ENCODE measurements at regions not wholly inside any gene's neighbourhood (a gene's known extent, or its start where the extent isn't known, plus 50 kb on each side); places are given as distances from the start of the nearest gene placed in this dataset.

DNA sequence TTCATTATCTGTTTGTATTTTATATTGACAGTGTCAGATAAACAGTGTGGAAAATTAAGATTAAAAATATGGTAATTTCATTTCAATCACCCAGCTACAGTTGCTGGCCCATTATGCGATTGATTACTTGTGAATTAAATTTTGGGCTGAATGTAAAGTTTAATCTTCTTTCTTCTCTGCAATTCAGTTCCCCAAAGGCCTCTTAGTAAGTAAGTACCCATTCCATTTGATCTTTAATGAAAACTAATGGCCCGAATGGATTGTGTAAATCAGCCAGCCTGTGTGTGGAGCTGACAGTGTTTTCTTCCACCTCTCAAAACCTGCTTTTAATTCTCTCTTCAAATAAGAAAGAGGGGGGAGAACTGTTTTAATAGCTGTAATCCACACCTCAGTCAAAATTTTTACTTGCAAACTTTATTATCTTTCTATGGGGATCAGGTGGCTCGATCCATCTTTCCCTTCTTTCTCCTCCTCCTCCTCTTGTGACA lies 307.1 kb downstream of the IL20RB start:
- Histone ChIP-seq H3K27ac (ENCODE audit: low read depth, low read length) (no peak overlapping the region), H4K20me1 (ENCODE audit: control insufficient read depth, insufficient read depth, low read depth, low read length) (no peaks in the 10 kb centered on the region), H3K4me1 (ENCODE audit: control insufficient read depth, low read length) (no peaks in the 10 kb centered on the region), H3K9me2 (replicated peaks; ENCODE audit: control insufficient read depth, low read length) (no peaks in the 10 kb centered on the region), H3K9me3 (ENCODE audit: control insufficient read depth, insufficient read depth, low read length) (no peaks in the 10 kb centered on the region), H3K4me3 (ENCODE audit: low read length) (no peak overlapping the region), H3K36me3 (ENCODE audit: control insufficient read depth, low read length) (no peaks in the 10 kb centered on the region), H3K27me3 (ENCODE audit: control insufficient read depth, low read length) (no peaks in the 10 kb centered on the region), H3F3A (ENCODE audit: control insufficient read depth, insufficient read depth) (no peaks in the 10 kb centered on the region), H3K79me2 (ENCODE audit: control insufficient read depth, low read length) (no peaks in the 10 kb centered on the region), H3K4me2 (ENCODE audit: low read length) (no peak overlapping the region)
- no peak for TF ChIP-seq EZH2phosphoT487 (IDR thresholded peaks at IDR 0.05; ENCODE audit: borderline replicate concordance, low read length)
- TF ChIP-seq CTCF (IDR thresholded peaks at IDR 0.05; ENCODE audit: low read depth, low read length, poor library complexity, severe bottlenecking): no peak

GRCh38 chr3:137282871-137283270 lies 325.1 kb downstream of the IL20RB start:
- no peak overlapping the region for H3K4me3 ChIP-seq (ENCODE audit: low read length)
- TF ChIP-seq EZH2phosphoT487 (IDR thresholded peaks at IDR 0.05; ENCODE audit: borderline replicate concordance, low read length) (no peak), CTCF (IDR thresholded peaks at IDR 0.05; ENCODE audit: low read depth, low read length, poor library complexity, severe bottlenecking) (no peak)

GRCh38 chr3:137285924-137286323 lies 328.1 kb downstream of the IL20RB start:
- Histone ChIP-seq H3K4me1 (ENCODE audit: control insufficient read depth, low read length) (no peaks in the 10 kb centered on the region), H3K27me3 (ENCODE audit: control insufficient read depth, low read length) (no peaks in the 10 kb centered on the region), H3K9me2 (replicated peaks; ENCODE audit: control insufficient read depth, low read length) (no peaks in the 10 kb centered on the region), H3K9me3 (ENCODE audit: control insufficient read depth, insufficient read depth, low read length) (no peaks in the 10 kb centered on the region), H4K20me1 (ENCODE audit: control insufficient read depth, insufficient read depth, low read depth, low read length) (no peaks in the 10 kb centered on the region), H3K4me3 (ENCODE audit: low read length) (no peak overlapping the region), H3F3A (ENCODE audit: control insufficient read depth, insufficient read depth) (no peaks in the 10 kb centered on the region), H3K27ac (ENCODE audit: low read depth, low read length) (no peak overlapping the region), H3K79me2 (ENCODE audit: control insufficient read depth, low read length) (no peaks in the 10 kb centered on the region), H3K36me3 (ENCODE audit: control insufficient read depth, low read length) (no peaks in the 10 kb centered on the region), H3K4me2 (ENCODE audit: low read length) (no peak overlapping the region)
- TF ChIP-seq CTCF (IDR thresholded peaks at IDR 0.05; ENCODE audit: low read depth, low read length, poor library complexity, severe bottlenecking) (no peak), EZH2phosphoT487 (IDR thresholded peaks at IDR 0.05; ENCODE audit: borderline replicate concordance, low read length) (no peak)

More at GRCh38 chr3:137282871-137283270, 325.1 kb downstream of the IL20RB start:
- no peaks in the 10 kb centered on the region for H4K20me1 ChIP-seq (ENCODE audit: control insufficient read depth, insufficient read depth, low read depth, low read length)
- H3K79me2 ChIP-seq (ENCODE audit: control insufficient read depth, low read length): no peaks in the 10 kb centered on the region
- no peaks in the 10 kb centered on the region for H3K4me1 ChIP-seq (ENCODE audit: control insufficient read depth, low read length)
- H3K36me3 ChIP-seq (ENCODE audit: control insufficient read depth, low read length): no peaks in the 10 kb centered on the region
- H3K9me3 ChIP-seq (ENCODE audit: control insufficient read depth, insufficient read depth, low read length): no peaks in the 10 kb centered on the region
- no peaks in the 10 kb centered on the region for H3K27me3 ChIP-seq (ENCODE audit: control insufficient read depth, low read length)
- no peak overlapping the region for H3K4me2 ChIP-seq (ENCODE audit: low read length)
- no peak overlapping the region for H3K27ac ChIP-seq (ENCODE audit: low read depth, low read length)
- H3F3A ChIP-seq (ENCODE audit: control insufficient read depth, insufficient read depth): no peaks in the 10 kb centered on the region
- H3K9me2 ChIP-seq (replicated peaks; ENCODE audit: control insufficient read depth, low read length): no peaks in the 10 kb centered on the region

Data from DOHH2 (cell line).